Natural killer cell treated with Interleukin-12 subunit alpha and Interleukin-12 subunit beta and Interleukin-15 and Interleukin-18, amount 100 ng/mL, for 72 hours (primary cell): ENCODE measurements at regions not wholly inside any gene's neighbourhood (a gene's known extent, or its start where the extent isn't known, plus 50 kb on each side); places are given as distances from the start of the nearest gene placed in this dataset.

Experiments used
- ATAC-seq, 2 donors: fragments of 150-1000 bp; cut with Tn5 transposase in 1 of 2; sonication (Bioruptor Pico), chemical (Tn5 transposase) in 1 of 2; 2 replicates each; pipeline ENCODE4 v1.10.0; 2021
- DNase-seq: peaks from one replicate; pipeline ENCODE4 v3.0.0; 2022; ENCODE audit warnings: low spot score
- H3K27ac Mint-ChIP-seq, 2 donors: 1 replicate in 1 of 2; 2 replicates in 1 of 2; pipeline ENCODE4 v1.8.0; 2022; ENCODE audit warnings: mixed read lengths in 2 of 2, mild to moderate bottlenecking in 1 of 2, moderate library complexity in 1 of 2
- H3K27me3 Mint-ChIP-seq, 2 donors: 1 replicate in 1 of 2; 2 replicates in 1 of 2; pipeline ENCODE4 v1.8.0; 2022; ENCODE audit warnings: mixed read lengths in 2 of 2
- H3K36me3 Mint-ChIP-seq: one replicate; pipeline ENCODE4 v1.8.0; 2022; ENCODE audit warnings: mixed read lengths
- H3K4me1 Mint-ChIP-seq, 2 donors: 1 replicate in 1 of 2; 2 replicates in 1 of 2; pipeline ENCODE4 v1.8.0; 2022; ENCODE audit warnings: low read depth in 2 of 2, mixed read lengths in 2 of 2, mild to moderate bottlenecking in 1 of 2
- H3K4me3 Mint-ChIP-seq: one replicate; pipeline ENCODE4 v1.8.0; 2022; ENCODE audit warnings: mixed read lengths
- H3K9me3 Mint-ChIP-seq: 2 replicates; pipeline ENCODE4 v1.8.0; 2022; ENCODE audit warnings: mixed read lengths

DNA sequence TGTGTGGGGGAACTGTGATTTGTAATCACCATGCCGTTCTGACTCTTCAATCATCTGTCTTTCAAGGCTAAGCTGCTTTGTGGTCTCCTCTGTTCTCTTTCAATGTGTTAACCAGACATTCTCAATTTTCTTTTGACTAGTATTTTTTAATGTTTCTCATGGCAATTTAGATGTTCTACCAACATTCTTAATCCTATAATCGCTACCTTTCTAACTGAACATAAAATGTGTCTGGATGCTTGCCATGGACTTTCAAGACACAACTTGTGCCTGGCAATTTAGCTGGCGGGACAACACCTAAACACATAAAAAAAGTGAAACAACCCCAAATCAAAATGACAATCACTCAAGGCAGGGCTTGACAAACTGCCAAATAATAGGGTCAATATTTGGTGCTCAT, 135.0 kb upstream of the ACKR3 start:
- ATAC-seq = no peak
- no peak overlapping the region for H3K4me3 Mint-ChIP-seq
- no peak for DNase-seq
- no peaks in the 10 kb centered on the region for H3K4me1 Mint-ChIP-seq
- no peak overlapping the region for H3K27ac Mint-ChIP-seq
- no peaks in the 10 kb centered on the region for H3K9me3 Mint-ChIP-seq
- peaks cover 25 to 38% of the 10 kb centered on the region in 2 donors for H3K27me3 Mint-ChIP-seq
- no peaks in the 10 kb centered on the region for H3K36me3 Mint-ChIP-seq

DNA sequence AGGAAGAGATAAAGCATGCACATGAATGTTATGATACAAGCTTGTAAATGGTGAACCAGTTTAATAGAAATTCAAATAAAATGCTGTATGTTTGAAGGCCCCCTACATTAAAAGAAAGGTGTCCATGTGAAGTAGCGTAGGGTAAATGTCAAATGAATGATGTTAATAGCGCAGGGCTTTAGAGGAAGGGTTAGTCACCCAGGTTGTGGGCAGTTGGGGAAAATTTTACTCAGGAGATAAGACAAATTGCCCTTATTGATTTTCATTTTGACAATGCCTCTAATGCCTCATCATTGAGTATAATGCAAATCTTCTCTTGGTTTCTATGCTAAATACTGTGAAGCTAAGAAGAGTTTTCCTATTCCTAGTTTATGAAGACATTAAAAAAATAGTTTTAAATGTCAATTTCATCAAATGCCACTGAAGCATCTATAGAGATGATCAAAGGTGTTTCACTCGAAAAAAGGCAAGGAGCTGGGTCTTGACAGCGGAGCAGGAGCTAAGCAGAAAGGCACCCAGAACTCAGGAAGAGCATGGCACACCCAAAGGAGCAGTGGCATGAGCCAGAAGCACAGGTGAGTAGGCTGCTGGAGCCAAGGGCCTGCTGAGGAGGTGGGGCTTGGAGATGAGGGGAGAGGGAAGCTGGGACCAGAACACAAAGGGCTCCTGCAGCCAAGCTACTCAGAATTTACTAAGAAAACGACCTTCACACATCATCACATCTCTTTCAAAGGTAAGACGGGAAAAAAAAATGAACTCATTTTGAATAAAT, 129.3 kb upstream of the ACKR3 start:
- H3K36me3 Mint-ChIP-seq = no peaks in the 10 kb centered on the region
- H3K27ac Mint-ChIP-seq = no peak overlapping the region
- ATAC-seq = no peak
- H3K4me3 Mint-ChIP-seq = no peak overlapping the region
- no peaks in the 10 kb centered on the region for H3K4me1 Mint-ChIP-seq
- DNase-seq = no peak
- peaks cover 22 to 38% of the 10 kb centered on the region in 2 donors for H3K27me3 Mint-ChIP-seq
- H3K9me3 Mint-ChIP-seq = no peaks in the 10 kb centered on the region

DNA sequence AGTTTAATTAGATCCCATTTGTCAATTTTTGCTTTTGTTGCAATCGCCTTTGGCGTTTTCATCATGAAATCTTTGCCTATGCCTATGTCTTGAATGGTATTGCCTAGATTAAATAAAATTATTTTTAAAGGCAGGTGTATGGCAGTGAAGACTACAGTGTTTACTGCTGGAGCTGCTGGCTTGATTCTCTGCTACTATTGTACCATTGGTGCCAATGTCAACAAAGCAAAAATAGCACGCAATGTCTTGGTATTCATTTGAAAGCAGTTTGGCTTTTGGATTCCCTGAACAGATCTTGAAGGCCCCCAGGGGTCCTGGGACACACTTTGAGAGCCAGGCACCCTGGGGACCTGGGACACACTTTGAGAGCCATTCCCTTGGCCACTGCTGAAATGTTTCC, 125.4 kb upstream of the ACKR3 start:
- no peak overlapping the region for H3K27ac Mint-ChIP-seq
- no peak overlapping the region for H3K4me3 Mint-ChIP-seq
- no peak for ATAC-seq
- no peaks in the 10 kb centered on the region for H3K36me3 Mint-ChIP-seq
- no peak for DNase-seq
- H3K9me3 Mint-ChIP-seq = no peaks in the 10 kb centered on the region
- H3K4me1 Mint-ChIP-seq = no peaks in the 10 kb centered on the region
- H3K27me3 Mint-ChIP-seq = peaks cover 21 to 34% of the 10 kb centered on the region in 2 donors

GRCh38 chr2:236445678-236446077, 123.9 kb upstream of the ACKR3 start:
- H3K36me3 Mint-ChIP-seq = no peaks in the 10 kb centered on the region
- H3K4me1 Mint-ChIP-seq = no peaks in the 10 kb centered on the region
- H3K4me3 Mint-ChIP-seq = no peak overlapping the region
- H3K9me3 Mint-ChIP-seq = no peaks in the 10 kb centered on the region
- no peak overlapping the region for H3K27ac Mint-ChIP-seq
- ATAC-seq = no peak
- no peak for DNase-seq
- H3K27me3 Mint-ChIP-seq = peaks cover 13 to 27% of the 10 kb centered on the region in 2 donors

GRCh38 chr2:236446521-236446920, 123.1 kb upstream of the ACKR3 start:
- H3K9me3 Mint-ChIP-seq = no peaks in the 10 kb centered on the region
- no peak overlapping the region for H3K27ac Mint-ChIP-seq
- no peak for DNase-seq

GRCh38 chr2:236449167-236449761, 120.4 kb upstream of the ACKR3 start:
- ATAC-seq = no peak
- H3K27ac Mint-ChIP-seq = no peak overlapping the region

More at GRCh38 chr2:236446521-236446920, 123.1 kb upstream of the ACKR3 start:
- no peak for ATAC-seq
- H3K27me3 Mint-ChIP-seq = peaks cover 13 to 23% of the 10 kb centered on the region in 2 donors
- H3K4me3 Mint-ChIP-seq = no peak overlapping the region
- H3K4me1 Mint-ChIP-seq = no peaks in the 10 kb centered on the region
- H3K36me3 Mint-ChIP-seq = no peaks in the 10 kb centered on the region

GRCh38 chr2:236452238-236452637, 117.4 kb upstream of the ACKR3 start:
- H3K36me3 Mint-ChIP-seq = no peaks in the 10 kb centered on the region
- no peaks in the 10 kb centered on the region for H3K4me1 Mint-ChIP-seq
- peaks cover 15 to 20% of the 10 kb centered on the region in 2 donors for H3K27me3 Mint-ChIP-seq
- ATAC-seq (no peak), DNase-seq (no peak)
- no peak overlapping the region for H3K4me3 Mint-ChIP-seq
- no peaks in the 10 kb centered on the region for H3K9me3 Mint-ChIP-seq
- H3K27ac Mint-ChIP-seq = no peak overlapping the region

More at GRCh38 chr2:236449167-236449761, 120.4 kb upstream of the ACKR3 start:
- no peak for DNase-seq
- Mint-ChIP-seq H3K27me3 (peaks cover 11 to 16% of the 10 kb centered on the region in 2 donors), H3K4me3 (no peak overlapping the region), H3K36me3 (no peaks in the 10 kb centered on the region), H3K4me1 (no peaks in the 10 kb centered on the region), H3K9me3 (no peaks in the 10 kb centered on the region)

- no peaks in the 10 kb centered on the region for H3K4me1 Mint-ChIP-seq
- ATAC-seq = no peak
- no peaks in the 10 kb centered on the region for H3K9me3 Mint-ChIP-seq
Measured at GRCh38 chr2:236454076-236454475, 115.5 kb upstream of the ACKR3 start.

GRCh38 chr2:236459393-236459792, 110.2 kb upstream of the ACKR3 start:
- ATAC-seq = no peak
- H3K4me3 Mint-ChIP-seq = no peak overlapping the region
- no peak overlapping the region for H3K27ac Mint-ChIP-seq
- H3K9me3 Mint-ChIP-seq = no peaks in the 10 kb centered on the region
- H3K27me3 Mint-ChIP-seq = peaks cover 9 to 13% of the 10 kb centered on the region in 2 donors
- DNase-seq = no peak
- H3K36me3 Mint-ChIP-seq = no peaks in the 10 kb centered on the region
- H3K4me1 Mint-ChIP-seq = no peaks in the 10 kb centered on the region

More at GRCh38 chr2:236454076-236454475, 115.5 kb upstream of the ACKR3 start:
- H3K4me3 Mint-ChIP-seq = no peak overlapping the region
- peaks cover 15 to 20% of the 10 kb centered on the region in 2 donors for H3K27me3 Mint-ChIP-seq
- no peak overlapping the region for H3K27ac Mint-ChIP-seq
- DNase-seq = no peak
- H3K36me3 Mint-ChIP-seq = no peaks in the 10 kb centered on the region

DNA sequence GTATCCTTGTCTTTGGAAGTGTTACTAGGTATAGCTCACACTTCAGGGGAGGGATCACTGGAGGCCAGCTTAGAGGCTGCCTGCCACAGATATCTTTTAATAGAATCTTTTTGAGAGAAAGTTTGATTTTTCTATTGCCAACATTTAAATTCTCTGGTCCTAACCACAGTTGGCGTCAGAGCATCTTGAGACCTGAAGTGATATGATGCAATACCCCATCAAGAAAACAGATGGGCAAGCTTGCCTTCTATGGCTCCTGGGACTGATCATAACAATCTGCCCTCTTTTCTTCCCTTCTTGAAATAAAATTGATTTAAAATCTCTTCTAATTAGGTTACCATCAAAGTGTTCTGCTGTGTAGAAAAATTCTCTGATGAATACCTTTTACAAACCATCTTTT, 105.5 kb upstream of the ACKR3 start:
- H3K4me3 Mint-ChIP-seq = no peak overlapping the region
- no peak for DNase-seq
- ATAC-seq = no peak
- peaks cover 3% of the 10 kb centered on the region for H3K9me3 Mint-ChIP-seq
- H3K27me3 Mint-ChIP-seq = peaks cover 0 to 18% of the 10 kb centered on the region in 2 donors
- H3K27ac Mint-ChIP-seq = no peak overlapping the region
- H3K36me3 Mint-ChIP-seq = peaks cover 9% of the 10 kb centered on the region
- no peaks in the 10 kb centered on the region for H3K4me1 Mint-ChIP-seq

- Mint-ChIP-seq H3K9me3 (no peaks in the 10 kb centered on the region), H3K27me3 (peaks cover 22 to 38% of the 10 kb centered on the region in 2 donors), H3K36me3 (peaks cover 10% of the 10 kb centered on the region), H3K4me1 (no peaks in the 10 kb centered on the region), H3K4me3 (no peak overlapping the region), H3K27ac (no peak overlapping the region)
- DNase-seq (no peak), ATAC-seq (no peak)
Measured at GRCh38 chr2:236472720-236473495, 96.7 kb upstream of the ACKR3 start.

DNA sequence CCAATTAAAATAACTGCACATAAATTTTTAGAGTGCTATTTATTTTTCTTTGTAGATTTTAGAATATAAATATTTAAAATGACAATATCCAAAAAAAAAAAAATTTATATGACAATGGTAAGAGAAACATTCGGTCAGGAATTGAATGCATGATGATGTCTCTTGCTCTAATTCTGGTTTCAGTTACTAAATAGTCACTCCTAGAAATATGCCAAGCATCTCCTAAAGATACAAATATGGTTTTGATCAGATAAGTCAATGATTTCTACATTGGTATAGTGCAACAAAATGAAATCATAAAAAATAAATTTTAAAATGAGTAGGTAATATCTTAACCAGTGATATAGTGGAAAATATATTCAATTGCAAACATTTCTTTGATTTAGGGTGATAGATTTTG, 95.9 kb upstream of the ACKR3 start:
- Mint-ChIP-seq H3K4me3 (no peak overlapping the region), H3K9me3 (no peaks in the 10 kb centered on the region), H3K27me3 (peaks cover 24 to 43% of the 10 kb centered on the region in 2 donors), H3K4me1 (no peaks in the 10 kb centered on the region), H3K27ac (no peak overlapping the region), H3K36me3 (peaks cover 14% of the 10 kb centered on the region)
- ATAC-seq = no peak
- no peak for DNase-seq

GRCh38 chr2:236479814-236480213, 89.8 kb upstream of the ACKR3 start:
- H3K27me3 Mint-ChIP-seq = peaks cover 38 to 52% of the 10 kb centered on the region in 2 donors
- no peak overlapping the region for H3K4me3 Mint-ChIP-seq
- H3K27ac Mint-ChIP-seq = no peak overlapping the region
- peaks cover 15% of the 10 kb centered on the region for H3K9me3 Mint-ChIP-seq
- no peaks in the 10 kb centered on the region for H3K4me1 Mint-ChIP-seq
- DNase-seq (no peak), ATAC-seq (no peak)
- peaks cover 33% of the 10 kb centered on the region for H3K36me3 Mint-ChIP-seq

DNA sequence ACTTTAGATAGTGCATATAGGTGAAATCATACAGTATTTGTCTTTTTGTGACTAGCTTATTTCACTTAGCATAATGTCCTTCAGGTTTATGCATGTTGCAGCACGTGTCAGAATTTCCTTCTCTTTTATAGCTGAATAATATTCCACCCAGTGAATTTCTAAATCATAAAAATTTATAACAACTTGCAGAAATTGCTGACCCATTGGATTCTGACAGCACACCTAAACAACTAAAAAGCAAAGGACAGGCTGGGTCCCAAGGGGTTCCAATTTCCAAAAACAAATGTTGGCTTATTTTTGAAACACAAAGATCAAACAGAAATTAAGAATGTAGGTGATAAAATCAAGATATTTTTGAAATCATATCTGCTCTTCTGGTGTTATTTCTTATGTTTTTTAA, 86.5 kb upstream of the ACKR3 start:
- Mint-ChIP-seq H3K36me3 (peaks cover 21% of the 10 kb centered on the region), H3K27me3 (peaks cover 20 to 28% of the 10 kb centered on the region in 2 donors), H3K27ac (no peak overlapping the region), H3K9me3 (peaks cover 15% of the 10 kb centered on the region), H3K4me3 (no peak overlapping the region), H3K4me1 (no peaks in the 10 kb centered on the region)
- DNase-seq (no peak), ATAC-seq (no peak)
